CD4-positive, alpha-beta T cell (primary cell): ENCODE measurements at regions not wholly inside any gene's neighbourhood (a gene's known extent, or its start where the extent isn't known, plus 50 kb on each side); places are given as distances from the start of the nearest gene placed in this dataset.

Experiments
- ATAC-seq: fragments of 200-7000 bp; cut with Tn5 transposase; one replicate; pipeline ENCODE4 v1.10.0; 2022; ENCODE audit warnings: mild to moderate bottlenecking; ENCODE audit not compliant: poor library complexity
- CTCF ChIA-PET: fragments of 350-600 bp; sonication (Branson Sonifier 250); formaldehyde crosslinking; loops from one replicate; lab custom pipeline; 2021; ENCODE audit warnings: antibody characterized with exemption, inconsistent platforms; lab: Charles Lee
- POLR2A ChIA-PET: fragments of 350-600 bp; sonication (Branson Sonifier 250); formaldehyde crosslinking; loops from one replicate; lab custom pipeline; 2021; ENCODE audit warnings: antibody characterized with exemption, inconsistent platforms; lab: Charles Lee
- DNase-seq, 14 experiments: peaks; one replicate each; pipeline ENCODE4 v3.0.0-alpha.2; 2013 to 2020; ENCODE audit warnings: mixed read lengths in 2 of 14
- H3K27ac ChIP-seq, 2 donors: one replicate each; pipeline versions ENCODE4 v1.5.1 to v1.7.0; 2013; ENCODE audit warnings: low read length in 2 of 2, low read depth in 1 of 2, mild to moderate bottlenecking in 1 of 2
- H3K27me3 ChIP-seq, 2 experiments: 1 replicate in 1 of 2; 2 replicates in 1 of 2; pipeline versions ENCODE4 v1.6.1 to v1.7.0; 2013; ENCODE audit warnings: low read length in 2 of 2, control low read depth in 1 of 2, mild to moderate bottlenecking in 1 of 2, moderate library complexity in 1 of 2; ENCODE audit not compliant: insufficient read depth in 2 of 2, control insufficient read depth in 1 of 2
- H3K36me3 ChIP-seq: one replicate; pipeline ENCODE4 v1.6.1; 2013; ENCODE audit warnings: low read length, control low read depth; ENCODE audit not compliant: insufficient read depth
- H3K4me1 ChIP-seq: one replicate; pipeline ENCODE4 v1.6.1; 2013; ENCODE audit warnings: low read length, control low read depth; ENCODE audit not compliant: insufficient read depth
- H3K4me3 ChIP-seq: one replicate; pipeline ENCODE4 v1.5.1; 2013; ENCODE audit warnings: mild to moderate bottlenecking, low read length, moderate library complexity
- H3K9me3 ChIP-seq, 2 experiments: 1 replicate in 1 of 2; 2 replicates in 1 of 2; pipeline versions ENCODE4 v1.6.1 to v1.7.0; 2013; ENCODE audit warnings: low read length in 2 of 2, mild to moderate bottlenecking in 2 of 2, control low read depth in 1 of 2, moderate library complexity in 1 of 2; ENCODE audit not compliant: control insufficient read depth in 1 of 2, insufficient read depth in 1 of 2
- H3K27ac Mint-ChIP-seq: one replicate; pipeline ENCODE4 v1.8.0; 2020; ENCODE audit warnings: mixed read lengths
- H3K27me3 Mint-ChIP-seq: one replicate; pipeline ENCODE4 v1.8.0; 2021; ENCODE audit warnings: mixed read lengths
- H3K36me3 Mint-ChIP-seq: one replicate; pipeline ENCODE4 v1.8.0; 2021; ENCODE audit warnings: low read depth, mixed read lengths
- H3K4me1 Mint-ChIP-seq: one replicate; pipeline ENCODE4 v1.8.0; 2021; ENCODE audit warnings: low read depth, mixed read lengths
- H3K4me3 Mint-ChIP-seq: one replicate; pipeline ENCODE4 v1.8.0; 2020; ENCODE audit warnings: mild to moderate bottlenecking, mixed read lengths
- H3K9me3 Mint-ChIP-seq: one replicate; pipeline ENCODE4 v1.8.0; 2020; ENCODE audit warnings: mixed read lengths
- CTCF ChIP-seq: fragments of 200-600 bp; IDR thresholded peaks from one replicate; pipeline ENCODE4 v1.8.0; 2022; ENCODE audit warnings: antibody characterized with exemption, mild to moderate bottlenecking
- intact Hi-C, 2 experiments: fragments of 100-400 bp; cut with DNase I in 1 of 2; cut with micrococcal nuclease in 1 of 2; formaldehyde crosslinking; loops; one replicate each; pipeline versions ENCODE4 v1.15.1 to v1.9.0; 2023 to 2025; cut with DNase I, micrococcal nuclease

- peaks cover 8% of the 10 kb centered on the region for H3K9me3 Mint-ChIP-seq
- ATAC-seq = no peak
- no peak overlapping the region for H3K27ac Mint-ChIP-seq
- no peak overlapping the region for H3K4me3 Mint-ChIP-seq
- ChIA-PET CTCF (no interaction called here), POLR2A (no interaction called here)
- no peaks in the 10 kb centered on the region for H3K4me1 Mint-ChIP-seq
- H3K27me3 Mint-ChIP-seq = no peaks in the 10 kb centered on the region
- no peak for TF ChIP-seq CTCF
- H3K27ac ChIP-seq = no peak overlapping the region
- intact Hi-C loops = no loop called here
- H3K36me3 Mint-ChIP-seq = no peaks in the 10 kb centered on the region
- peaks cover 0 to 6% of the 10 kb centered on the region in 2 experiments for H3K9me3 ChIP-seq
- H3K27me3 ChIP-seq = no peaks in the 10 kb centered on the region
- H3K4me3 ChIP-seq = no peak overlapping the region
- H3K4me1 ChIP-seq = no peaks in the 10 kb centered on the region
- H3K36me3 ChIP-seq = no peaks in the 10 kb centered on the region
- no peak for DNase-seq
Measured at GRCh38 chr2:139600166-139600565, 820.0 kb upstream of the NXPH2 start.

- Mint-ChIP-seq H3K27ac (no peak overlapping the region), H3K4me1 (no peaks in the 10 kb centered on the region), H3K4me3 (no peak overlapping the region), H3K27me3 (no peaks in the 10 kb centered on the region), H3K9me3 (peaks cover 8% of the 10 kb centered on the region), H3K36me3 (no peaks in the 10 kb centered on the region)
- no peak overlapping the region for H3K4me3 ChIP-seq
- no peaks in the 10 kb centered on the region for H3K9me3 ChIP-seq
- no peak overlapping the region for H3K27ac ChIP-seq
- H3K27me3 ChIP-seq = no peaks in the 10 kb centered on the region
- ChIA-PET CTCF (no interaction called here), POLR2A (no interaction called here)
- ATAC-seq = no peak
- TF ChIP-seq CTCF = no peak
- H3K4me1 ChIP-seq = no peaks in the 10 kb centered on the region
- intact Hi-C loops = no loop called here
- DNase-seq = no peak
- no peaks in the 10 kb centered on the region for H3K36me3 ChIP-seq
Measured at GRCh38 chr2:139585101-139585500, 804.9 kb upstream of the NXPH2 start.

- Histone ChIP-seq H3K36me3 (no peaks in the 10 kb centered on the region), H3K27me3 (no peaks in the 10 kb centered on the region), H3K4me1 (no peaks in the 10 kb centered on the region), H3K27ac (no peak overlapping the region), H3K9me3 (peaks cover 5 to 8% of the 10 kb centered on the region in 2 experiments), H3K4me3 (no peak overlapping the region)
- no peak overlapping the region for H3K4me3 Mint-ChIP-seq
- H3K9me3 Mint-ChIP-seq = peaks cover 12% of the 10 kb centered on the region
- no peaks in the 10 kb centered on the region for H3K4me1 Mint-ChIP-seq
- no peaks in the 10 kb centered on the region for H3K36me3 Mint-ChIP-seq
- H3K27ac Mint-ChIP-seq = no peak overlapping the region
- ChIA-PET CTCF (no interaction called here), POLR2A (no interaction called here)
- TF ChIP-seq CTCF = no peak
- H3K27me3 Mint-ChIP-seq = no peaks in the 10 kb centered on the region
- ATAC-seq (no peak), DNase-seq (no peak)
- intact Hi-C loops = no loop called here
Measured at GRCh38 chr2:139574371-139574770, 794.2 kb upstream of the NXPH2 start.
